NB4 (cell line): ENCODE measurements at regions not wholly inside any gene's neighbourhood (a gene's known extent, or its start where the extent isn't known, plus 50 kb on each side); places are given as distances from the start of the nearest gene placed in this dataset.

Experiments used
- DNase-seq: peaks from one replicate; pipeline ENCODE4 v3.0.0; 2010; ENCODE audit warnings: low read depth
- H3K4me3 ChIP-seq: one replicate; pipeline ENCODE4 v1.5.1; 2011; ENCODE audit warnings: mild to moderate bottlenecking, low read depth, low read length, moderate library complexity
- CTCF ChIP-seq: IDR thresholded peaks from one replicate; pipeline ENCODE4 v1.5.1; 2012; ENCODE audit warnings: low read depth, low read length
- MAX ChIP-seq: IDR thresholded peaks from 2 replicates; pipeline ENCODE4 v1.6.1; 2011; ENCODE audit warnings: low read depth, low read length
- MYC ChIP-seq: IDR thresholded peaks from 2 replicates; pipeline ENCODE4 v1.6.1; 2011; ENCODE audit warnings: low read depth, low read length
- POLR2A ChIP-seq: IDR thresholded peaks from 2 replicates; pipeline ENCODE4 v1.6.1; 2011; ENCODE audit warnings: mild to moderate bottlenecking; ENCODE audit not compliant: insufficient read length; ENCODE audit errors: extremely low read depth

DNA sequence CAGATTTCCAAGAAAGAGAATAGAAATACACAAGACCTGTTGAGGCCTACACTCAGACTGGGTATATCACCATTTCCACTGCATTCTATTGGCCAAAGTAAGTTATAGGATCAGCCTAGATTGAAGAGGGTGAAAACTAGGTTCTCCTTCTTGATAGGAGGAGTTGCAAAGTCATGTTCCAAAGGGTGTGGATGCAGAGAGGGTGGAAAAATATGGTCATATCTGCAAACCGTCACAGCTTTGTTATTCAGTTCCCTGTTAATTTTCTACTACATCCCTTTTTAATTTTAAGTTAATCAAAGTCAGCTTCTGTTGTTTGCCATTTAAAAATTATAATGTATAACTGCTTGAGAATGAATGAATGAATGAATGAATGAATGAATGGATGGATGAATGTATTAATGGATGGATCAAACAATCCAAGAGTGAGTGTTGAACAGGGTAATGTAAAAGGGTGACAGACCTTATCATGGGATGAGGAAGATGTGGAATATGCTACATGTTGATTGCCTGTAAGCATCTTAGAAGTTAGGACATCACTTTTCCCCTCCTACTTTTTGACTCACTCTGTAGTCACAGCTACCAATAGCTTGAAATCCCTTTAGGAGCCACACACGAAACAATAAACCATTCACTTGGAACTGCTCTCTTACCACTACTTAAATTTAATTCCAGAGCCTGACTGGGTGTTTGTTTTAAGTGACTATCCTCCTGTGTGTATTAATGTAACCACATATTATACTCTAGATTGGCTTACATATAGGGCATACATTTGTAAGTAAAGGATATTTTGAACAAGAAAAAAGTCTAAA, 121.5 kb downstream of the CCDC34 start:
- DNase-seq: no peak
- H3K4me3 ChIP-seq: no peak overlapping the region
- no peak for TF ChIP-seq POLR2A
- no peak for TF ChIP-seq CTCF
- TF ChIP-seq MYC: no peak
- no peak for TF ChIP-seq MAX

DNA sequence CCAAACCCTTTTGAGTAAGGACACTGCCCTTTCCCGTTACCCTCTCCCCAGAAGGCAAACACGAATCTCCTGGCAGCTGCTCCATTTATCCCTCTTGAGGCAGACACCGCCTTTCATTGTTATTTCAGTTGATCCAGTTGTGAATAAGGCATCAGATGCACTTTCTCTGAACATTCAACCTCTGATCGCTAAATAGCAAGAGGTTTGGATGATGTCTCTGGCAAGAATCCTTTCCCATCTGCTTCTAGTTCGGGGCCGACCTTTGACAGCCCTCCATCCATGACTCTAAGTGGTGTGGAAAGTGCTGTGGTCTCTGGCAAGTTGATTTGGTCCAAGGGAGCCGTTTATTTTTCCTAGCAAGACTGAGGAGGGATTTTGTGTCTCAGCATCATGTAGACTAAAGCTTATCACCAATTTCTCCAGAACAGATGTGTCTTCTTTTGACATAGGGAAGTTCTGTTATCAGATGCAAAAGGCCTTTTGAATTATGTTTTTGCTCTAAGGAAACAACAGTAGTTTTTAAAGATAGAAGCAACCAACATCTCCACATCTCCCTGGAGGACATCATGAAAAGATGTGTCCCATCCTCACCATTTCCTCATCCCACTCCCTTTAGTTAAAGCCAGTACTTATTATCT, 123.6 kb downstream of the CCDC34 start:
- H3K4me3 ChIP-seq: no peak overlapping the region
- no peak for DNase-seq
- no peak for TF ChIP-seq POLR2A
- TF ChIP-seq MAX: no peak
- TF ChIP-seq CTCF: no peak
- no peak for TF ChIP-seq MYC

DNA sequence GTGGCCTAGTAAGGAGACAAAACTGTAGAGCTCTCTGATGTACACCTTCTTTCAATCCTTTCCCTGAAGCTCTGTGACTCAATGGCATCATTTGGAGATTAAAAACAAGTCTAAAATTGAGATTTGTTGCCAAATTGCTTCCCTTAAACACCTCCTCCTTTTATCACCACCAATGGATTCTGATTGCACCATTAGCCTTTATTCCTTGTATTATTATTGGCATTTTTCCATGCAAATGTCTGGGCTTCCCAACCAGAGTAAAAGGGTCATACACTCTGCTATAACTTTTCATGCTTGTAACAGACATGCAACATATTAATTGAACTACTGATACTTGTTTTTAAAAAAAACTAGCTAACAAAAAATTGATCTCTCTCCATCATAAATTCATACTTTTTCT, 124.2 kb downstream of the CCDC34 start:
- TF ChIP-seq MYC (no peak), CTCF (no peak), POLR2A (no peak), MAX (no peak)
- H3K4me3 ChIP-seq: no peak overlapping the region
- no peak for DNase-seq

DNA sequence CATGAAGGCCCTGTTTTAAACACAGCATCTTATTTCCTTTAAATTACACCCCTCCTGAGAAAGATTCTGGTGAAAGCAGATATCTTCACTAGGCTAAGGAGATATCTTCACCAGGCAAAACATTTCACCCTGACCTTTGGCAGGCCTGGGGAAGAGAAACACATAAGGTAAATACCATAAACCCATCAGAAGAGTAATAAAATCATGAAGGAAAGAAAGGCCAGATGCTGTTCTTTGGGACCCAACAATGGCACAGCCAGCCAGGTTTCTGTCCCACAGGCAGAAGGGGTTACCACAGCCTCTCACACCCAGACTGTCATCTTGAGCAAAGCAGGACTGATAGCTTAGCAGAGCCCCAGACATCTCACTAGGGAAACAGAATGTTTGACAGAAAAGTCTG, 125.4 kb downstream of the CCDC34 start:
- no peak for DNase-seq
- no peak overlapping the region for H3K4me3 ChIP-seq
- TF ChIP-seq MAX (no peak), POLR2A (no peak), CTCF (no peak), MYC (no peak)

DNA sequence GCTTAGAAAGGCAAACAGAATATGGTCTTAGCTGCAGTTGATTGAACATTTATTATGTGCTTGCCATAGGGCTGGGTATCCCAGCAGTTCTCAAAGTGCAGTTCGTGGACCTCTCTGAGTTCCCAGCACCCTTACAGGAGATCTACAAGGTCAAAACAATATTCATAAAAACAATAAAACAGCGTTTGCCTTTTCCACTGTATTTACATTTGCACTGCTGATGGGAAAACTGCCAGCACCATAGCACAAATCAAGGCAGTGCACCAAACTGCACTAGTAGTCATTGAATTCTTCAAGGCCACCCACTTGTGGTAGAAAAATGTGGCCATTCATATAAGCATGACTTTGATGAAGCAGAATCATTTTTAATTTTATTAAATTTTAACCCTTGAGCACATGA, 128.1 kb downstream of the CCDC34 start:
- TF ChIP-seq POLR2A: no peak
- TF ChIP-seq MYC: no peak
- no peak for TF ChIP-seq CTCF
- TF ChIP-seq MAX: no peak
- peak overlapping the region; percentile 68 for H3K4me3 ChIP-seq
- DNase-seq: no peak
